Endodermal cell (in vitro differentiated cells): ENCODE measurements at regions not wholly inside any gene's neighbourhood (a gene's known extent, or its start where the extent isn't known, plus 50 kb on each side); places are given as distances from the start of the nearest gene placed in this dataset.

ENCODE experiments used
- DNase-seq: peaks from one replicate; pipeline ENCODE4 v3.0.0-alpha.2; 2017
- H3K27ac ChIP-seq: 2 replicates; pipeline ENCODE4 v1.5.1; 2013; ENCODE audit warnings: mild to moderate bottlenecking, low read depth, low read length, moderate library complexity
- H3K27me3 ChIP-seq: 2 replicates; pipeline ENCODE4 v1.6.1; 2013; ENCODE audit warnings: mild to moderate bottlenecking, low read length, moderate library complexity; ENCODE audit not compliant: insufficient read depth, control insufficient read depth, poor library complexity, severe bottlenecking
- H3K36me3 ChIP-seq: 2 replicates; pipeline ENCODE4 v1.7.0; 2013; ENCODE audit warnings: mild to moderate bottlenecking, low read length, moderate library complexity; ENCODE audit not compliant: control insufficient read depth, insufficient read depth
- H3K4me1 ChIP-seq: one replicate; pipeline ENCODE4 v1.7.0; 2013; ENCODE audit warnings: low read length; ENCODE audit not compliant: control insufficient read depth, insufficient read depth
- H3K4me3 ChIP-seq: 2 replicates; pipeline ENCODE4 v1.5.1; 2013; ENCODE audit warnings: mild to moderate bottlenecking, low read length, moderate library complexity
- H3K9ac ChIP-seq: 2 replicates; pipeline ENCODE4 v1.6.1; 2013; ENCODE audit warnings: mild to moderate bottlenecking, low read length, moderate library complexity; ENCODE audit not compliant: poor library complexity, severe bottlenecking; ENCODE audit errors: extremely low read depth
- H3K9me3 ChIP-seq: 2 replicates; pipeline ENCODE4 v1.6.1; 2013; ENCODE audit warnings: mild to moderate bottlenecking, low read length, moderate library complexity; ENCODE audit not compliant: control insufficient read depth
- H3K27ac Mint-ChIP-seq: 2 replicates; pipeline ENCODE4 v1.8.0; 2020; ENCODE audit warnings: mixed read lengths
- H3K27me3 Mint-ChIP-seq: 2 replicates; pipeline ENCODE4 v1.8.0; 2021; ENCODE audit warnings: mild to moderate bottlenecking, mixed read lengths; ENCODE audit not compliant: insufficient read depth
- H3K36me3 Mint-ChIP-seq: 2 replicates; pipeline ENCODE4 v1.8.0; 2020; ENCODE audit warnings: low read depth, mixed read lengths
- H3K4me1 Mint-ChIP-seq: 2 replicates; pipeline ENCODE4 v1.8.0; 2020; ENCODE audit warnings: mixed read lengths
- H3K4me3 Mint-ChIP-seq: 2 replicates; pipeline ENCODE4 v1.8.0; 2020; ENCODE audit warnings: mild to moderate bottlenecking, moderate library complexity, mixed read lengths
- H3K9me3 Mint-ChIP-seq: 2 replicates; pipeline ENCODE4 v1.8.0; 2020; ENCODE audit warnings: mild to moderate bottlenecking, mixed read lengths
- CTCF ChIP-seq: fragments of 200-600 bp; sonication (generic); conservative IDR thresholded peaks from 2 replicates; pipeline ENCODE4 v1.5.0; 2021; ENCODE audit warnings: antibody characterized with exemption, mild to moderate bottlenecking
- WGBS, 2 experiments: methylation state at CpG; one replicate each; pipeline versions ENCODE4 v1.1.5 to v1.1.7; 2013; ENCODE audit warnings: missing lambda C conversion rate in 2 of 2, mixed read lengths in 1 of 2; ENCODE audit not compliant: insufficient coverage in 1 of 2, insufficient read length in 1 of 2; 5-methylcytosine and 5-hydroxymethylcytosine counted together

GRCh38 chr10:43817368-43817767, 168.7 kb upstream of the ZNF32 start:
- no peaks in the 10 kb centered on the region for H3K27me3 Mint-ChIP-seq
- no peak overlapping the region for H3K4me3 ChIP-seq
- WGBS, 2 experiments, result 75 to 91% methylated on average over 2 to 4 of the region's 4 CpGs
- no peak overlapping the region for H3K27ac ChIP-seq
- H3K9ac ChIP-seq, result no peak overlapping the region
- H3K36me3 Mint-ChIP-seq, result no peaks in the 10 kb centered on the region
- H3K4me1 Mint-ChIP-seq, result peaks cover 5% of the 10 kb centered on the region
- no peak overlapping the region for H3K4me3 Mint-ChIP-seq
- no peaks in the 10 kb centered on the region for H3K9me3 ChIP-seq
- no peak for TF ChIP-seq CTCF
- DNase-seq, result no peak
- H3K27ac Mint-ChIP-seq, result no peak overlapping the region
- H3K4me1 ChIP-seq, result no peaks in the 10 kb centered on the region
- no peaks in the 10 kb centered on the region for H3K36me3 ChIP-seq
- H3K9me3 Mint-ChIP-seq, result no peaks in the 10 kb centered on the region
- no peaks in the 10 kb centered on the region for H3K27me3 ChIP-seq

GRCh38 chr10:43816351-43817321, 168.0 kb upstream of the ZNF32 start:
- H3K4me1 Mint-ChIP-seq, result peaks cover 5% of the 10 kb centered on the region
- no peaks in the 10 kb centered on the region for H3K27me3 Mint-ChIP-seq
- H3K4me1 ChIP-seq, result no peaks in the 10 kb centered on the region
- no peak overlapping the region for H3K4me3 Mint-ChIP-seq
- no peak overlapping the region for H3K27ac ChIP-seq
- no peak overlapping the region for H3K4me3 ChIP-seq
- H3K36me3 Mint-ChIP-seq, result no peaks in the 10 kb centered on the region
- TF ChIP-seq CTCF, result no peak
- H3K27me3 ChIP-seq, result no peaks in the 10 kb centered on the region
- H3K9me3 ChIP-seq, result no peaks in the 10 kb centered on the region
- no peaks in the 10 kb centered on the region for H3K36me3 ChIP-seq
- DNase-seq, result peak; percentile 35
- no peak overlapping the region for H3K9ac ChIP-seq
- WGBS, 2 experiments, result 83 to 87% methylated on average over 9 to 10 of the region's 10 CpGs
- H3K9me3 Mint-ChIP-seq, result no peaks in the 10 kb centered on the region
- no peak overlapping the region for H3K27ac Mint-ChIP-seq

GRCh38 chr10:43815181-43815885, 166.7 kb upstream of the ZNF32 start:
- Histone ChIP-seq H3K27ac (no peak overlapping the region), H3K4me3 (no peak overlapping the region), H3K9ac (no peak overlapping the region), H3K27me3 (no peaks in the 10 kb centered on the region), H3K4me1 (no peaks in the 10 kb centered on the region), H3K36me3 (no peaks in the 10 kb centered on the region), H3K9me3 (no peaks in the 10 kb centered on the region)
- 82 to 91% methylated on average over 2 of the region's 2 CpGs for WGBS, 2 experiments
- Mint-ChIP-seq H3K9me3 (no peaks in the 10 kb centered on the region), H3K27ac (no peak overlapping the region), H3K27me3 (no peaks in the 10 kb centered on the region), H3K36me3 (no peaks in the 10 kb centered on the region), H3K4me1 (peaks cover 5% of the 10 kb centered on the region), H3K4me3 (no peak overlapping the region)
- no peak for DNase-seq
- TF ChIP-seq CTCF, result no peak
